T-helper 2 cell treated with Interferon-gamma antibody and Interleukin-4, amounts not matched to agents 100 ng/mL and 5 ng/mL, for 36 hours (primary cell): ENCODE measurements at regions not wholly inside any gene's neighbourhood (a gene's known extent, or its start where the extent isn't known, plus 50 kb on each side); places are given as distances from the start of the nearest gene placed in this dataset.
"Not testable (repeated sequence)": the region's sequence is repeated elsewhere in the genome, so short reads cannot be mapped to it uniquely, and the experiment has no call there.

Experiments
- intact Hi-C: fragments of 100-400 bp; cut with micrococcal nuclease; formaldehyde crosslinking; loops from one replicate; pipeline ENCODE4 v1.15.1; 2023

- intact Hi-C loops: no loop called here
Measured at GRCh38 chr10:21061982-21062381, 164.9 kb upstream of the NEBL start.

DNA sequence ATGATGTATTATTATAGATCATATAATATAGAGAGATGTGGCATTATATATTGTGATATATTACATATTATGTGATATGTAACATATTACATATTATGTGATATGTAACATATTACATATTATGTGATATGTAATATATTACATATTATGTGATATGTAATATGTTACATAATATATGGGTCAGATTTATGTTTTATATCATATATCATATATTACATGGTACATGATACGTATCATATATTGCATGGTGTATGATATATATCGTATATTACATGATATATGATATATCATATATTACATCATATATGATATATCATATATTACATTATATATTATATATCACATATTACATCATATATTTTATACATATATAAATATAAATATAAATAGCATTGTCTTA, 164.1 kb upstream of the NEBL start:
- intact Hi-C loops: no loop called here

GRCh38 chr10:21060626-21061025, 163.5 kb upstream of the NEBL start:
- intact Hi-C loops: no loop called here

DNA sequence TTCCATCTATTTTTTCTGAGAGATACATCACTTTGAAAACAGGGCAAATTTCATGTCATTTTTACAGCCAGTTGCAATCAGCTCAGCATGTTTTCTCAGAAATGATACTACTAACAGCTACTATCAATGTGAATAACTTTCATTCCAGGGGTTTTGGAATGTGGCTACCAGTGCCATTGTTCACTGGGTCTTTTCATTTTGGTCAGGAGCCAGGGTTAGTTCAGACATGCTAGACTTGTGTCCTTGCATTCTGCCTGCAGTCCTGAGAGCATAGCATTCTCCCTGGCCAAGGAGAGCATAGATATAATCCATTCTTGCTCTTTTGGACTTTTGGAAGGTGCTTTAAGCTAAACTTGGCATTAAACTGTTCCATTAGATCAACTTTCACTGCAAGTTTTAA, 160.9 kb upstream of the NEBL start:
- intact Hi-C loops: no loop called here

DNA sequence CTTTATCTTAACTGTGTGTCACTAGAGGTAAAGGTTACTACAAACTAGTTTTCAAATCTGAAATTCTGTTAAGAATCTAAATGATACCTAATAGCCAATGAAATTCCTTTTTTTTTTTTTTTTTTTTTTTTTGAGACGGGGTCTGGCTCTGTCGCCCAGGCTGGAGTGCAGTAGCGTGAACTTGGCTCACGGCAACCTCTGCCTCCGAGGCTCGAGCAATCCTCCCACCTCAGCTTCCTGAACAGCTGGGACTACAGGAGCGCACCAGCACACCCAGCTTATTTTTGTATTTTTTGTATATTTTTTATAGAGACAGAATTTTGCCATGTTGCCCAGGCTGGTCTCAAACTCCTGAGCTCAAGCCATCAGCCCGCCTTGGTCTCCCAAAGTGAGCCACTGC, 160.3 kb upstream of the NEBL start:
- intact Hi-C loops: no loop called here

GRCh38 chr10:21056461-21056860, 159.3 kb upstream of the NEBL start:
- intact Hi-C loops: no loop called here

DNA sequence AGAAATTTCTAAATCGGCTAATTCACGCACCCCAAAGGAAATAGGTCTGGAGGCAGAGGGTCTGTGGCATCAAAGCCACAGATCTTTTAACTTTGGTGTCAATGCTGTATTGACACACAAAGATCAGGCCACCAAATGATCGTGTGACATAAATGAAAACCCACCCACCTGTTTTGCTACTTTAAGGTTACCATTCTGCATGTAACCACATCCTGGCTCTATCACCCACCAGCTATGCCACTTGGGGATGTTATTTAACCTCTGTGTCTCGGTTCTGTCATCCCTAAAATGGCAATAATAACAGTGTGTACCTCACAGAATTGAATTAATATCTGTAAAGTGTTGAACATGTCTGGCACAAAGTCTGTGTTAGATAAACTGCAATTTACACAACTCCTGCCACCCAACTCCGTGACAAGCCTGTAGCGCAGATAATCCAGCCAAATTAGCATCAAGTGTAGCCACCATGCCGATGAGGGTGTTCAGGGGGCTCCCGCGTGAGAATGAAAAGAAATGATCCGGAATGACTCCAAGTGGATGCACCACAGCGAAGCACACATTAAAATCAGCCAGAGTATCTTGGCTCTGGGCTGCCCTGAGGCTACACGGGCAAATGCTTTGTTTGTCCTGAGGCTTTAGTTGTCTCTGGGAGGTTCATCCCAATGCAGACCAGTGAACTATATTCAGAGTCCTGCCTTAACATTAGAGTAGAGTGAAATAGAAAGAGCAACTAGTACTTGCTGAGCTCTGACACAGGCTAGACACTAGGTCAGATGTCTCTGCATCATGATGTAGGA, 158.4 kb upstream of the NEBL start:
- intact Hi-C loops: no loop called here

GRCh38 chr10:21053953-21054690, 157.0 kb upstream of the NEBL start:
- intact Hi-C loops: no loop called here

DNA sequence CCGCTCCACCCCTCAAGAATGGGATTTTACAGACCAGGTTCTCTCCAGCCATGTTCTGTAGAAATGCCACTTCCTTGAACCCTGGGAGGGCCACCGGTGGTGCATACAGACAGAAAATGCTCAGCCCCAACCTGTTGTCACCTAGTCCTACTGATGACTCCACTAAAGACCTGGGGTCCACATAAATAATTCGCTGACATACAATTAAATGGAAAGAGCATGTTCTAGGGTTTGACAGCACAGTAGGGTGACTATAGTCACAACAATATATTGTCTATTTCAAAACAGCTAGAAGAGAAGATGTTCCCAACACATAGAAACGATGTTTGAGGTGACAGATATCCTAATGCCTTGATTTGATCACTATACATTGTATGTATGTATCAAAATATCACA, 155.6 kb upstream of the NEBL start:
- intact Hi-C loops: no loop called here

- intact Hi-C loops: no loop called here
Measured at GRCh38 chr10:21052072-21052708, 155.1 kb upstream of the NEBL start.

DNA sequence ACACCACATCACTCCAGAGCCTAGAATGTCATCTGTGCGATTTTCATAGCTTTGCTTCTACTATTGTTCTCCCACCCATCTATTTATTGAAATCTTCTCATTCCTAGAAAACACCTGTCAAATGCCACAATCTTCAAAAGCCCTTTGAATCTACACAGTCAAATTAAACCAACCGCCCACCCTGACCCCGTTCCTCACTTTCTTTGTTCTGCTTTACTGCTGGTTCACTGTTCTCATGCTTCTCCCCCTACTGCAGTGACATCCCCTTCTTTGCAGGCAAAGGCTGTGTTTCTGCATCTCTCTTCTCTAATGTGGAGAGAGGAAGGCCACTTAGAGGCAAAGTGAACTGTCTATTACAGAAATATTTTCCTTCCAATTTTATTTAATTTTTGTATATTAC, 152.4 kb upstream of the NEBL start:
- intact Hi-C loops: no loop called here

DNA sequence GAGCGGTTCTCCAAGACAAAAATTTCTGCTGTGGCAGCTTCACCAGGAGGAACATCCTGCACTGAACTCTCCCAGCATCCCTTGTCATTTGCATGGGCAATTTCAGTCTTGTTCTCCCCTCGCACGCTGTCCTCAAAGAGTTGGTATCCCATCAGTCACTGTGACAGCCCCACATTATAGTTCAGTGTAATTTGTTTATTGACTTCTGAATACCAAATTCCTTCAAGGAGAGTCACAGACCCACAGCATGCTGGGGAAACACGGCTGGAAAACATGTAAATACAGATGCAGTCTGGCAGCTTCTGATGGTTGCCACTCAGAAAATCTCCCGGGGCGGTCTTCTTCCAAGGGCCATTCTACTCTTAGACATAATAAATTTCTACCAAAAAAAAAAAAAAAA, 151.0 kb upstream of the NEBL start:
- intact Hi-C loops: no loop called here

DNA sequence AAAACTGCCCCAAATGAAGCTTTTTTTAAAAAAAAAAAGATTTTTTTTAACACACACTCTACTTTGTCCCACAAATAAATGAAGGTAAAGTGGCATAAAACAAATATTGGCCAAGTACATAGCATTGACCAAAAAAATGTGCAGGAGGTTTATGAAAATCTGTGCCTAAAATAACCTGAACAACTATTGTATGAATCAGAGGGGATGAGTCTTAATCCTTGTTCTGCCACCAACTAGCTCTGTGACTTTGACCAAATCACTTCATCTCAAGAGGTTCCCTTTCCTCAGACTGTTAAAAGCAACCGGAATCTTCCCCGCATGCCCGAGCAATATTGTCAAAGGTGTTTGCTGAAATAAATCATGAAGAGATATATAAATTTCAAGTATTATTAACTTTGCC, 150.4 kb upstream of the NEBL start:
- intact Hi-C loops: no loop called here

DNA sequence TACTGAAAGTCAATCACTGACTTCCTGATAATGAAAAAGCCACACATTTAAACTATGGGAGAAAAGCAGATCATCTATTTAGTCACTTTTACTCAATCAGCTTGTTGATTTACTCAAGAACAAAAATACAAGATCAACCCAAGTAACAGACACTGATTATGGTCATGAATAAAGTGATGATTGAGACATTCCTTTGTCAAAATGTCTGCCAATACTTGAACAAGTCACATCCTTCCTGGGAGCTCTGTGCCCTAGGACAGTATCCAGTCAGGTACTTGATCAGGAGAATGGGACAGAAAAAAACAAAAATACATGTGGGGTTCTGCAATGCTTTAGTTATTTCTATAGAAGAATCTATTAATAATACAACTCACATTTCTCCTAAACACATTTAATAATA, 150.0 kb upstream of the NEBL start:
- intact Hi-C loops: no loop called here

DNA sequence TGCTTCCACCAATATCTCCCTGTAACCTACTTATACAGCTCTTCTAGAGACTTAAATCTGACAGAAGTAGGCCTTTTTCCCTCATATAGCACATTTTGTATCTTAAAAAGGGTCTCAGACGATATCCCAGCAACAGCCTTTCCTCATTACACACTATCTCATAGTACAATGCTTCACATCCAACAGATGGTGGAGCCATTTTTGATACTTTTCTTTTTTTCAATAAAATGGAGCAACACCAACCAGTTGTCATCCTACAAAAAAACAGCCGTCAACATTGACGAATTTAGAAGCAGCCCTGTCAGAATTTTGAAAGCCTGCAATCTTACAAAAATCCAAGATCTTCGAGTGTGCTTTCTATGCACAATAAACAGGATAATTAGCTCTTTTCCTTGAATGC, 145.9 kb upstream of the NEBL start:
- intact Hi-C loops: no loop called here

DNA sequence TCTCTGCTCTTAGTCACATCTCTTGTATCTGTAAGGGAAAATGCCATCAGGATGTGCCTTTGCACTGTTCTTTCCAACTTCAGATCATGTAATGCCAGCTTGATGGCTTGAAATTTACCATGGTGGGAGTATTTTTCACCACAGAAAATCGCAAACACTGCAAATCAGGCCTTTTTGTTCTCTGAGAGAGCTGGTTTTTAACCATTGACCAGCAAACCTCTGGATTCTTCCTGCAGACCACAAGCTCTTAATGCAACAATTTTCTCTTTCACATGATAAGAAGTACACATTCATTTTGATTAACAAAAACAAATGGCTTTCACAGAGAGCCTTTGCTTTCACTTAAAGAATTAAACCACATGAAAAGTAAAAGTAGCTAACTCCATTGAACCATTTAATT, 145.4 kb upstream of the NEBL start:
- intact Hi-C loops: no loop called here

GRCh38 chr10:21041763-21042458, 144.8 kb upstream of the NEBL start:
- intact Hi-C loops: no loop called here

DNA sequence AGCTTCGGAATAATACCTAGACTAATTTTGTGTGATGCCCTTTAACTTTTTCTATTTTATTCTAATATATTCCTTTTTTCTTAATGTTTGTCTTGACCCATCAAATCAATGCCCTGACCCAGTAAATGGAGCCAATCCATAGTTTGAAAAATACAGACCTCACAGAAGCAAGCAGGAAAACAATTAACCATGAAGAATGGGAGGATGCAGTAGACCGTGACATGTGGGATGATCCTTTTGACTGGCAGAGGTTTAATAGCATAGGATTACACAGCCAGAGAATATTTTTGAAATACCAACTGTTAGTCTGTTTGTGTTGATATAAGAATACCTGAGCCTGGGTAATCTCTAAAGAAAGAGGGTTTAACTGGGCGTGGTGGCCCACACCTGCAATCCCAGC, 142.6 kb upstream of the NEBL start:
- intact Hi-C loops: no loop called here

- intact Hi-C loops: no loop called here
Measured at GRCh38 chr10:21036757-21037156, 139.6 kb upstream of the NEBL start.

GRCh38 chr10:21034770-21035169, 137.7 kb upstream of the NEBL start:
- intact Hi-C loops: not testable (repeated sequence)

DNA sequence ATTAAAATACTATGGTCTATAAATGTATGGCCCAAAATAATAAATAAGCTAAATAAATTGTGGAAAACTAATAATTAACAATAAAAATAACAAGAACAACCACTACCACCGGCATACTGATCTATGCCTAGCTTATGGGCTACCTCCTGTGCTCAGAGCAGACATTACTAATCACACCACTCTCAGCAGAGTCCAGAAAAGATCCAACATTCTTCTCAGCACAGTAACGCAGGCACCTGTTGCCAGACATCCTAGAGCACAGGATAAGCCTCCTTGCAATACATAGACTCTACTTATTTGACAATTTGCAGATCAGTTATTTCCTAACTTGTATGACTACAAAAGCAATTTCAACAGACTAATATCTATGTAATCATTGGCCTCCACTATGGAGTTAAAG, 137.1 kb upstream of the NEBL start:
- intact Hi-C loops: no loop called here
